GM18507 (cell line): ENCODE measurements at regions not wholly inside any gene's neighbourhood (a gene's known extent, or its start where the extent isn't known, plus 50 kb on each side); places are given as distances from the start of the nearest gene placed in this dataset.

Experiments used
- DNase-seq: peaks from one replicate; pipeline ENCODE4 v3.0.0; 2011; ENCODE audit warnings: low read depth; ENCODE audit not compliant: insufficient read length; ENCODE audit errors: extremely low spot score
- FAIRE-seq: peaks from 2 replicates; lab custom pipeline; 2011; peaks lifted over from hg19 to GRCh38; lab: Jason Lieb, UNC

GRCh38 chr4:123340381-123340701, 56.3 kb upstream of the SPRY1 start:
- FAIRE-seq (no peak), DNase-seq (no peak)

DNA sequence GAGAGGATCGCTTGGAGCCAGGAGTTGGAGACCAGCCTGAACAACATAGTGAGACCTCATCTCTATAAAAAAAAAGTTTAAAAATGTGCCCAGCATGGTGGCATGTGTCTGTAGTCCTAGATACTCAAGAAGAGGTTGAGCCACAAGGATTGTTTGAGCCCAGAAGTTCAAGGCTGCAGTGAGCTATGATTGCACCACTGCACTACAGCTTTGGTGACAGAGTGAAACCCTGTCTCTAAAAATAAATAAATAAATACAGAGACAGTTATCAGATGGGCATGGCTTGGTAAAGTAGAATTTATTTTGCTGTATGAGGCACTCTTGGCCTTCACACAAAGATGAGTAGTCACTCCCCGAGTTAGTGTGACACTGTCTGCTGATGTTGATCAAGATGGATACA, 54.1 kb upstream of the SPRY1 start:
- FAIRE-seq (no peak), DNase-seq (no peak)

GRCh38 chr4:123343400-123344041, 53.1 kb upstream of the SPRY1 start:
- DNase-seq, result no peak
- FAIRE-seq, result no peak

DNA sequence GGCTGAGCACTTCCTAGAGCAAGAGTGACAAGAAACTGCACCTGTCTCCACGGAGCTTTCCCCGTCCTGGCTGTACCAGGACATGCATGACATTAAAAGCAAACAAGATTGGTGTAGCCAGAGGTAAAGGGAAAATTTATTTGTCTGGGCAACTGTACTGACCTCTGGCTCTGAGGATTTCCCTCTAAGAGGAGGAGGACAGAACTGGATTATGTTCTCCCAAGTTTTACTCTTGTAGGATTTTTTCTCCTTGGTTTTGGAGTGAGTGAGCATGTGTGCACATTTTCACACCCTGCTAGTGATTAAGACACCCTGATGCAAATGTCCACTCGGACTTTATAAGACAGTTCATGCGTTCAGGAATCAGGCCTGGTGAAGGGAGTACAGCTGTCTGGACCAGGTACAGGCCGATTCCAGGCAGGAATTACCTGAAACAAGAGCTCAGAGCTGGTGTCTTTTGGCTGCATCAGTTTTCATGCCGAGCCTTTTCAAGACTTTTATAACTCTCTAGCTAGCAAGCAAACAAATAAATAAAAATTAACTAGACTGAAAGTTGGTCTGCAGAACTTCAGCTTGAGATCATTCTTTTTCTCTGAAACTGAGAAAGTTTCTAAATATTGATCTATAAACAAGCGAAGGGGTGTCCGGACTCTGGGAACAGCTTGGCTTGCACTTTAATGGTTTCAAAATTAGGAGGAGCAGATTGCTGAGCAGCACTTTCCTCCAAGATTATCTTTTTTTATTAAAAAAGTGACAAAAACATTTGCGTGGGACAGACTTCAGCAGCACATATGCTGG, 51.3 kb upstream of the SPRY1 start:
- DNase-seq (no peak), FAIRE-seq (no peak)

GRCh38 chr4:123345935-123346300, 50.7 kb upstream of the SPRY1 start:
- no peak for FAIRE-seq

GRCh38 chr4:123346330-123346940, 50.2 kb upstream of the SPRY1 start:
- FAIRE-seq (no peak), DNase-seq (no peak)

More at GRCh38 chr4:123345935-123346300, 50.7 kb upstream of the SPRY1 start:
- no peak for DNase-seq
